GM23248 (cell line): ENCODE measurements at regions not wholly inside any gene's neighbourhood (a gene's known extent, or its start where the extent isn't known, plus 50 kb on each side); places are given as distances from the start of the nearest gene placed in this dataset.

Experiments used
- EZH2 ChIP-seq: fragments of 200-600 bp; sonication (generic); IDR thresholded peaks from 2 replicates; pipeline ENCODE4 v1.6.1; 2018; ENCODE audit warnings: antibody characterized with exemption, mild to moderate bottlenecking; ENCODE audit not compliant: insufficient read depth, poor library complexity, severe bottlenecking
- EZH2phosphoT487 ChIP-seq: fragments of 200-600 bp; sonication (generic); IDR thresholded peaks from 2 replicates; pipeline ENCODE4 v1.6.1; 2018; ENCODE audit warnings: antibody characterized with exemption, moderate library complexity, mild to moderate bottlenecking, low read depth; ENCODE audit not compliant: insufficient read depth

- no peak for TF ChIP-seq EZH2phosphoT487
- TF ChIP-seq EZH2: no peak
Observed at GRCh38 chr6:33959661-33960344, 156.0 kb upstream of the MLN start.
